Urinary bladder (tissue), 3 donors: ENCODE measurements at regions not wholly inside any gene's neighbourhood (a gene's known extent, or its start where the extent isn't known, plus 50 kb on each side); places are given as distances from the start of the nearest gene placed in this dataset.

ENCODE experiments used
- DNase-seq: peaks from one replicate; pipeline ENCODE4 v3.0.0-alpha.2; 2015; ENCODE audit errors: extremely low spot score
- H3K27ac ChIP-seq: one replicate; pipeline ENCODE4 v1.5.1; 2013; ENCODE audit warnings: low read depth, mild to moderate bottlenecking, moderate library complexity
- H3K36me3 ChIP-seq: one replicate; pipeline ENCODE4 v1.6.1; 2013; ENCODE audit warnings: mild to moderate bottlenecking, moderate library complexity; ENCODE audit not compliant: insufficient read depth
- H3K4me1 ChIP-seq: one replicate; pipeline ENCODE4 v1.6.1; 2013; ENCODE audit warnings: mild to moderate bottlenecking, moderate library complexity; ENCODE audit not compliant: insufficient read depth
- H3K4me3 ChIP-seq: one replicate; pipeline ENCODE4 v1.5.1; 2013; ENCODE audit warnings: low read depth, low read length
- WGBS: extraction: QIAGEN DNeasy Blood & Tissue Kit; methylation state at CpG from one replicate; pipeline ENCODE4 v1.1.7; 2013; 5-methylcytosine and 5-hydroxymethylcytosine counted together
- donor health status: healthy with polysubstance abuse.
- donor health status: healthy.

DNA sequence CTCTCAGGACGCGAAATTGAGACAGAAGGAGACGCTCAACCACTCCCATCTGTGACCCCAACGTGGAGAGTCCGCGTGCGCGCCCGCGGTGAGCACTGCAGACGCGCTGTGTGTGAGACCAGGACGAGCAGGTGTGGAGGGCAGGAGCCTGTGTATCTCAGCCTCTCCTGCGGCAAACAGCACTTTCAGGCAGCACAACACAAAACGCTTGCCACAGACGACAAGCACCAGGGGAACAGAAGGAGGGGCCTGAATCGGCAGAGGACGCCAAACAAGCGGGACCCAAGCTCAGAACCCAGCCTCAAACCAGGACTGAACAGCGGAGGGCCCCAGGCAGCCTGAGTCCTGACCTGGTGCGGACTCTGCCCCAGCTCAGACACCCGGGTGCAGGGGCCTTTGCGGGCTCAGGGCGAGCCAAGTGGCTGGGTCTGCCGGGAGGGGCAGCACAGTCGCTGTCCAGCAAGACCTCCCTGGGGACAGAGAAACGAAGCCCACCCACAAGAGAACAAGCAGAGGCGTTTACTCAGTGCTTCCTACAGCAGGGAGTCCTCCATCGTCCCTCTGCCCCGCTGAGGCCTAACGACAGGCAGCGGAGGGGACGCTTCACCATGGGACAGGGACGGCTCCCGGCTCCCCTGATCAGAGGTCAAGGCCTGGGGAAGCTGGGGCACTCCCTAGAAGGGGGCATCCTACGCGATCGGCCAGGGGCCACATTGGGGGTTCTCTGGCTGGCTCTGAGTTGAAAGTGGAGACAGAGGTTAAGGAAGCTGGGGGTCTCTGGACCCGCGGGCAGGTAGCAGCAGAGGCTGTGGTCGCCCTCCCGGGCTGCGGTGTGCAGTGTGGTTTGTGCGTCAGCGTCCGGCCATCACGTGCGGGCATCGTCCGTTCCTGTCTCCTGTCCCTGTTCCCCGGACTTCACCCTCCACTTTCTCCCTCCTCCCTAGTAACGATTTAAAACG, 560.8 kb downstream of the BRD1 start:
- no peaks in the 10 kb centered on the region for H3K4me1 ChIP-seq
- 52% methylated on average over 53 of the region's 53 CpGs for WGBS
- no peak overlapping the region for H3K4me3 ChIP-seq
- no peaks in the 10 kb centered on the region for H3K36me3 ChIP-seq
- DNase-seq, result no peak
- H3K27ac ChIP-seq, result no peak overlapping the region

DNA sequence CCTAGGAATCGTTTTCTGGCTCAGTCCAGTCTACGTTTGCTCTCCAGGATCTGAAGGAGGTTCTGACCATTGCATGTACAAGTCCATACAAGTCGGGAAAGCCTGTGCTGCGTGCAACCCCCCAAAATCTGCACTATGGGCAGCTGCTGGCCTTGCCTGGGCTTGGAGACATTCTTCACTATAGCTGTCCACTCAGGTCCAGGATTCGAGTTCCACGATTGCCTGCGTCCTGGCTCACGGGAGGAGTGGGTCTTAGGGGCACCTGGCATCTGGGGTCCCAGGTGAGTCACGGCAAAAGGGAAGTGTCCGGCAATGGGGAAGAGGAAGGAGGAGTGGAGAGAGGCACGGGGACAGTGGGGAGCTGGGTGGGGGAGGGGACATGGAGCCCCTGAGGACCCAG, 563.0 kb downstream of the BRD1 start:
- no peaks in the 10 kb centered on the region for H3K4me1 ChIP-seq
- no peak overlapping the region for H3K27ac ChIP-seq
- no peak overlapping the region for H3K4me3 ChIP-seq
- DNase-seq, result no peak
- WGBS, result 76% methylated on average over 11 of the region's 11 CpGs
- no peaks in the 10 kb centered on the region for H3K36me3 ChIP-seq

DNA sequence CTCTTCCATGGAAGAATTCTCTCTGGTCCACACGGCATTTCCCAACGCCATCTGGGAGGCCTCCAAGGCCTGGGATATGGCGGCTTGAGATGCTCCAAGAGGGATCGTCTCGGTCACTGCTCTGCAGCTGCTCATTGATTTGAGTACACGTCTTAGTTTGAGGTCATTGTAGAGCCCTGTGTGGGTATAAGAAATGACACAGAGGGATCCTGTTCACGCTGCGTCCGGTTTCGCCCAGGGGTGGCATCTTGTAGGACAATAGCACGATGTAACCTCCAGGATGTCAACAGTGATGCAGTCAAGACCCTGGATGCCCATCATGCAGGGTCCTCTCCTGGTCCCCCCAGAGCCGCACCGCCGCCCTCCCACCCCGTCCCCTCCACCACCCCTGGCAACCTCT, 564.6 kb downstream of the BRD1 start:
- DNase-seq, result no peak
- H3K27ac ChIP-seq, result no peak overlapping the region

DNA sequence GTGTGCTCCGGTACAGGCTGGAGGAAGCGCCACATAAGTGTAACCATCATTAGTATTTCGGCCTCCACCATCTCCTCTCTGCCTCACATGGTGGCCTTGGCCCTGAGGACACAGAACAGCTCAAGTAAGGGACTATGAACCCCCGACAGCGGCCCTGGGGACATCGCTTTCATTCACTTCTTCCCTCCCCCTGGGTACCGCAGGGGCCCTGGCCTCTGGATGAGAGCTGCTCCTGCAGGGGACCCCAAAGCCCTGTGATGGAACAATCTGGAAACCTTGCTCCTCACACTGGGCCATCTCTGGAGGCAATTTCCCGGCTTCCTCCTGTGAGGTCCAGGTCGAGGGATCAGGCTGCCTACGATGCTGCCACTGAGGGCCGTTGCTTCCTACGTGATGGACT, 565.5 kb downstream of the BRD1 start:
- DNase-seq, result no peak
- H3K27ac ChIP-seq, result no peak overlapping the region
- H3K4me1 ChIP-seq, result no peaks in the 10 kb centered on the region
- WGBS, result 87% methylated on average over 12 of the region's 12 CpGs
- no peaks in the 10 kb centered on the region for H3K36me3 ChIP-seq
- H3K4me3 ChIP-seq, result no peak overlapping the region

More for the DNA sequence above, 564.6 kb downstream of the BRD1 start:
- no peaks in the 10 kb centered on the region for H3K4me1 ChIP-seq
- 88% methylated on average over 15 of the region's 15 CpGs for WGBS
- no peak overlapping the region for H3K4me3 ChIP-seq
- H3K36me3 ChIP-seq, result no peaks in the 10 kb centered on the region

DNA sequence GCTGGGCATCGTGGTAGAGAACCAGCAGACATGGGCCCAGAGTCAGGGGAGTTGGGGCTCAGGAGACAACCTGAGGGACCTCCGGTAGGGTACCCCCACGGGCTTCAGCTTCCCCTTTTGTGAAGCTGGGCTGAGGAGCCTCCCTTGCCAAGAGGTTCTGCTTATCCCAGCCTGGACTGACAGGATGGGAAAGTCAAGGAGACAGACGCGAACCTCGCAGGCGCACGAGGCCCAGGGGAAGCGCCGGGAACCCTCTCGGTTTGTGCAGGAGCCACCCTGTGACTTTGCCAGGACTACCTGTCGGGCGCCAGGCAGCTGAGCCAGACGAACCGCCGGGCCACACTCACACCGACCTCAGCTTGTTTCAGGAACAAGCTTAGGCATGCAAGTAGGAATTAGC, 566.1 kb downstream of the BRD1 start:
- 81% methylated on average over 17 of the region's 17 CpGs for WGBS
- Histone ChIP-seq H3K4me3 (no peak overlapping the region), H3K4me1 (no peaks in the 10 kb centered on the region), H3K27ac (no peak overlapping the region), H3K36me3 (no peaks in the 10 kb centered on the region)
- no peak for DNase-seq

DNA sequence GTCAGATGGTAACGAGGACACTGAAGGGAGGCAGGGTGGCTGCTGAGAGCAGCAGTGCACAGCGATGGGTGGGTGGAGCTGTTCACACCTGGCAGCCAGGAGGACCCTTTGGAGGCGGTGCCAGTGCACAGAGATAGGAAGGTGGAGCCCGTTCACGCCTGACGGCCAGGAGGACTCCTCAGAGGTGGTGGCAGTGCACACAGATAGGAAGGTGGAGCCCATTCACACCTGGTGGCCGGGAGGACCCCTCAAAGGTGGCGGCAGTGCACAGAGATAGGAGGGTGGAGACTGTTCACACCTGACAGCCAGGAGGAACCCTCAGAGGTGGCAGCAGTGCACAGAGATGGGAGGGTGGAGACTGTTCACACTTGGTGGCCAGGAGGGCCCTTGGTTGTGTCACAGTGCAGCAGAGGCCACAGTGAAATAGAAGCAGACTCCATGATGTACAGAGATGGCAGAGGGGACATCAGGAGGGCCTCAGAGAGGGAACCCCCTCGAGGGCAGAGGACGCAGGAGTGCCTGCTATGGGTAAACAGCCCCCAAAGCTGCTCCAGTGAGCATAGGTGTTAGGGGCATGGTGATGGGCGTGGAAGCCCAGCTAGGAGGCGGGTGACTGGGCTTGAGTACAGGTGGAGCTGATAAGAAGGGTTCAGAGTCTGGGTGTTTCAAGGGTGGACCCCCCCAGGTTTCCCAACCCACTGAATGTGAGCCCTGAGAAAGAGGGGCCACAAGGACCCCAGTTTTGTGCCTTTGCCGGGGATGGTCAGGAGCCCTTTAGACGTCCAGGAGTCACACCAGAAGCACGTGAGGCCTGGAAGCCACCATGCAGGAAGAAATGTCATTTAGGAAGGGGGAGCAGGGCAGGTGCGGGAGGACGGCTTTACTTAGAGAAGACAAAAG, 566.7 kb downstream of the BRD1 start:
- no peak for DNase-seq
- WGBS, result 83% methylated on average over 17 of the region's 17 CpGs
- Histone ChIP-seq H3K4me3 (no peak overlapping the region), H3K27ac (no peak overlapping the region), H3K36me3 (no peaks in the 10 kb centered on the region), H3K4me1 (no peaks in the 10 kb centered on the region)

DNA sequence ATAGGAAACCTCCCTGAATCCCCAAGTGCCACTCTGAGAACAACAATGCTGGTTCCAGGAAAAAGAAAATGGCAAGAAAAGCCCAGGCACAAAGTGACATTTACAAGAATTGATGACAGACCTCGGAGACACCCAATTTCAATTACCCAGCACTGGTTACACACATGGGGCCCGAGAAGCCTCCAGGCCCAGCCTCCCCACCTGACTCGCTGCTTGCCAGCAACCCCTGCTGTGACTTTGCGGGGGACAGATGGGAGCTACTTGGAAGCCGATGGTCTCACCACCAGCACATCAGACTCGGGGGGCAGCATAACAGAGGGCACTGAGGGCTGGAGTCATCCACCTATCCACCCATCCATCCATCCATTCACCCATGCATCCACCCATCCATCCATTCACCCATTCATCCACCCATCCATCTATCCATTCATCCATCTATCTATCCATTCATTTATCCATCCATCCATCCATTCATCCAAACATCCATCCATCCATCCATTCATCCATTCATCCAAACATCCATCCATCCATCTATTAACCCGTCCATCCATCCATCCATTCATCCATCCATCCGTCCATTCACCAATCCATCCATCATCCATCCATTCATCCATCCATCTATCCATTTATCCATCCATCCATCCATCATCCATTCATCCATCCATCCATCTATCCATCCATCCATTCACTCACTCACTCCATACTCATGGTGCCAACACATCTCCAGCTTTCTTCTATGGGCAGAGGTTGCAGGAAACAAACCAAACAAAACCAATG, 567.6 kb downstream of the BRD1 start:
- Histone ChIP-seq H3K36me3 (no peaks in the 10 kb centered on the region), H3K4me3 (no peak overlapping the region), H3K27ac (no peak overlapping the region), H3K4me1 (no peaks in the 10 kb centered on the region)
- WGBS, result 78% methylated on average over 8 of the region's 8 CpGs
- DNase-seq, result no peak

DNA sequence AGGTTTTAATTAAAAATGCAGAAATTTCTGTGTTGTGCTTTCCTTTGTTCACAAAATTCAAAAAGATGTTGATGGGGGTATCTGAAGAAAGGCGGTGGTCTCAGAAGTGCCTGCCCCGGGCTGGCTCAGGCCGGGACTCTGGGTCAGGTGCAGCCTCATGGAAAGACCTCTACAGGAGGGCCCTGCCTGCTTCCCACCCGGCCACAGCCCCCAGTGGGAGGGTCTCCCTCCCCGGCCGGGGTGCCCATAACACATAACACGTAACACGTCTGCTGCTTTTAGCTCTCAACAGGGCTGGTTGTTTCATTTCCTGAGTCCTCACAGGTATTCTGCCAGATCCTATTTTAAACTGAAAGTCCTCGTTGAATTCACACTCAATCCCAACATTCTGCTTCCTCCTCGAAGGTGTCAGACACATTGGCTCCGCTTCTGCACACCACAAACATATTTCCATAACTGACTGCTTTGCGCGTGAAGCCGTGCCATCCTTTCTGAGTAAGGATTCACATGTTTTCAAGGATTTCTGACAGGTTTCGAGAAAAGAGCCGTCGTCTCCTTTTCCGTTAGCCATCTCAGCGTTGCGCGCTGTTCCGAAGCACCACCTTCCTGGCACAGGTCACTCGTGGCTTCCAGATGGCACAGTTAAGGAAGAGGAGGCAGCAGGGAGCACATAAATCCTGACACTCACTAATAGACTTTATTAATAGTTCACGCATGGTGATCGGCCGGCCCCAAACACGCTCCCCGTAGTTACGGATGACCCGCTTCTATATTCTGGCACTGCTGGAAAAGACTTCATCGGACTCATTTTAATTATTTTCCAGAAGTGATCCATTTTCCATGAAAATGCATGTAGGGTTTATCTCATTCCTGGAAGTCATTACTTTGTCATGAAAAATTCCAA, 569.3 kb downstream of the BRD1 start:
- Histone ChIP-seq H3K27ac (no peak overlapping the region), H3K4me1 (no peaks in the 10 kb centered on the region), H3K36me3 (no peaks in the 10 kb centered on the region), H3K4me3 (no peak overlapping the region)
- WGBS, result 83% methylated on average over 31 of the region's 31 CpGs
- no peak for DNase-seq

DNA sequence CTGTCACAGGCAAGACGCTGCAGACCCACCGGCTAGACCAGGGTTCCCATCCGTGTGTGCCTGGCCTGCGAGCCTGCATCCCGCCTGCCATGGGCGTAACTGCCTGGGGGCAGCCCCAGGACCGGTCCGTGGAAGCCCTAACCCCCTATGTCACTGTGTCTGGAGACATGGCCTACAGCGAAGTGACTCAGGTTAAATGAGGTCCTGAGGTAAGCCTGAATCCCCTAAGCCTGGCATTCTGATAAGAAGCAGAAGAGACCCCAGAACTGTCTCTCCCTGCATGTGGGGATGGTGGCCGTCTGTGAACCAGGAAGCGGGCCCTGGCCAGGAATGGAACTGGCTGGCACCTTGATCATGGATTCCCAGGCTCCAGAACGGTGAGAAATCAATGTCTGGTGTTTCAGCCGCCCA, 570.1 kb downstream of the BRD1 start:
- no peak for DNase-seq
- H3K4me3 ChIP-seq, result no peak overlapping the region
- WGBS, result 88% methylated on average over 13 of the region's 13 CpGs
- H3K4me1 ChIP-seq, result no peaks in the 10 kb centered on the region
- H3K27ac ChIP-seq, result no peak overlapping the region
- no peaks in the 10 kb centered on the region for H3K36me3 ChIP-seq

DNA sequence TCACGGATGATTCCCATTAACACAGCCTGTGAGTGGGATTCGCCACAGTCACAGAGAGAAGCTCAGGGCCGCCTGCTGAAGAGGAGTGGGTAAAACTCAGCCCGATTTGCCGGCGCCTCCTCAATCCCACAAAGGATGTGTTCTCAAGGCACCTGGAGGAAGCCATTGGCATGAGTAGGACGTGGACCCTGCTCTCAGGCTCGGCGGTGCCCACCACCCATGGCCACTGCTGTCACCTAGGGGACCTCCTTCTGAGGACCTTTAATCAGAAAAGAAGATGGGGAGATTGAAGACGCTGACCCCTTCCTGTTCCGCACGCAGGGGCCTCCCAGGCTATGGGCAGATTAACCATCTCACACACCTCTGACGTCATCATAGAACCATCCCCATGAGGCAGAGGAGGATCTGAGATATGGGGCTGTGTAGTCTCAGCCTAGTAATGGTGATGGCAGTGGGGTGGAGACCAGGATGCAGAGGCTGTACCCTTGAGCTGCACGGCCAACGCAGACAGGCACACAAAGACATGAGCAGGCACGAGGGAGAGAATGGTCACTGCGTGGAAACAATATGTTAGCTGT, 571.8 kb downstream of the BRD1 start:
- Histone ChIP-seq H3K4me1 (no peaks in the 10 kb centered on the region), H3K36me3 (no peaks in the 10 kb centered on the region), H3K27ac (no peak overlapping the region), H3K4me3 (no peak overlapping the region)
- DNase-seq, result no peak
- 83% methylated on average over 17 of the region's 17 CpGs for WGBS

DNA sequence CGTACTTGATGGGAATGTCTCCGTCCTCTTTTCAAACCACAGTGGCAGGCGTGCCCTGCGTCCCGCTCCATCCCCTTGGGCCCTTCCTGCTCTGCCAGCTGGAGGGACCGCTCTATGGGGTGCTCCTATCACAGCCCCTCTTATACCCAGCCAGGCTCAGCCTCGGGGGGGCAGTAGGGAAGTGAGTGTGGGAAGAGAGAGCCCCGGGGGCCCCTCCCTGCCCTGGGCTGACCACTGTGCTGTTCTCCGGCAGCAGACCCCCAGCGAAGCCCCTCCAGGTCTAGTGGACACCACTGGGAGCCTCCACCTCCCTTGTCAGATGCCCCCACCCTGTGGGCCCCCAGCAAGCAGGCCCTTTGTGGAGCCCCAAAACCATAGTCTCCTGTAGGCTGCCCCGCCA, 572.5 kb downstream of the BRD1 start:
- DNase-seq, result no peak
- Histone ChIP-seq H3K4me1 (no peaks in the 10 kb centered on the region), H3K4me3 (no peak overlapping the region), H3K27ac (no peak overlapping the region), H3K36me3 (no peaks in the 10 kb centered on the region)
- 89% methylated on average over 11 of the region's 11 CpGs for WGBS

DNA sequence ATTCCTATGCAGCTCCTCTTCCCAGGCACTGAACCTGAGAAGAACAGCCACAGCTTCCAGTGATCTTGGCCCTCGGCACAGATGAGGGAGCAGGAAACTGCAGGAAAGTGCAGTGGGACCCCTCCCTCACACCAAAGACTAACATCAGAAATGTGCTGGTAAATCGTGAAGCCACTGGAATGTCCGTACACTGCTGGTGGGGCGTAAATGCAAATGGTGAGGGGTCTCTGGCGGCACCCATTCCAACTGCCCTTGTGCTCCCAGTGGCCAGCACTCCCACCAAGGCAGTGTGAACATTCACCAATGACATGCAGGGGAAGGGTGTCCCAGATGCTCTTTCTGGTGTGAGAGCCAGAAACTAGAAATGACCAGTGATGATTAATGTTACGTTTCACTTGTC, 574.0 kb downstream of the BRD1 start:
- H3K4me1 ChIP-seq, result no peaks in the 10 kb centered on the region
- no peak overlapping the region for H3K27ac ChIP-seq
- H3K4me3 ChIP-seq, result no peak overlapping the region
- H3K36me3 ChIP-seq, result no peaks in the 10 kb centered on the region
- no peak for DNase-seq
- 90% methylated on average over 6 of the region's 6 CpGs for WGBS
